Globus pallidus (tissue), 1 donor: ENCODE measurements at regions not wholly inside any gene's neighbourhood (a gene's known extent, or its start where the extent isn't known, plus 50 kb on each side); places are given as distances from the start of the nearest gene placed in this dataset.

Experiments
- DNase-seq: peaks from one replicate; pipeline ENCODE4 v3.0.0-alpha.2; 2015; ENCODE audit warnings: low spot score

DNA sequence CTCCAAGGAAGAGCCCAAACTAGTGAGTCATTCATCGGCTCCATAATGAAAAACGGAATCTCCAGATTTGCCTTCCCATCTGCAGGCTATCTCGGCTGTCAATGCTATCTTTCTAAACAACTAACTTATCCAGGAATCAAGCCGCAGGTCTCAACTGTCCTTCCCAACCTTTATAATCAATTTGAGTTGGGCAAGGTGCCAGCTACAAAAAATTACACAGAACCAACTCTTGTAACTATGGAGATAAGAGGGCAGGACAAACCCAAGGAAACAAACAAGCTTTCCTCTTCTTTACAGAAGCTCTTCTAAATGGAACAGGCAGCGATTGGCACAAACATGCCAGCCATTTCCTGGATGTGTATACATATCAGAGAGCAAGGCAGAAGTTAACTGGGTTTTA, 61.2 kb upstream of the RAI2 start:
- no peak for DNase-seq

GRCh38 chrX:17919896-17920446, 58.9 kb upstream of the RAI2 start:
- no peak for DNase-seq

- DNase-seq: no peak
These were observed 57.0 kb upstream of the RAI2 start for GRCh38 chrX:17917945-17918577.

DNA sequence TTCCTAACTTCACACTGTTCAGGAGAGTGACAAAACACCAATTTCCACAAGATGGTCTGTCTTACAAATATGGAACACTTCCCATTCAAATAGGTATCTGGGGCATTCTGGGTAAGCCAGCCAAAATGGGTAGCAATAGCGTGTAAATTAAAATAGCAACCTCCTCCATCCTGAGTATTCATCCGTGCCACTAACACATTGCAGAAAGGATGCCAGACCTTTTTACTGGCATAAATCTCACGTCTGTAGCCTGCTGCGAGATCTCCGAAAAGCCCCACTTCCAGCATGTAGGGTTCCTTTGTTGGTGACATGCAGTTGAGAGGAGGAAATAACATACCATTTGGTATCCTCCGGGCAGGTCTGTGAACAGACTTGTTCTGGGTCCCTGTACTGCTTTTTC, 52.7 kb upstream of the RAI2 start:
- no peak for DNase-seq
